GM21367 (cell line): ENCODE measurements at regions not wholly inside any gene's neighbourhood (a gene's known extent, or its start where the extent isn't known, plus 50 kb on each side); places are given as distances from the start of the nearest gene placed in this dataset.
"Not testable (repeated sequence)": the region's sequence is repeated elsewhere in the genome, so short reads cannot be mapped to it uniquely, and the experiment has no call there.

Source experiments
- ATAC-seq: cut with Tn5 transposase; IDR thresholded peaks from one replicate; pipeline ENCODE4 v1.9.1; 2021; ENCODE audit not compliant: unreplicated experiment

DNA sequence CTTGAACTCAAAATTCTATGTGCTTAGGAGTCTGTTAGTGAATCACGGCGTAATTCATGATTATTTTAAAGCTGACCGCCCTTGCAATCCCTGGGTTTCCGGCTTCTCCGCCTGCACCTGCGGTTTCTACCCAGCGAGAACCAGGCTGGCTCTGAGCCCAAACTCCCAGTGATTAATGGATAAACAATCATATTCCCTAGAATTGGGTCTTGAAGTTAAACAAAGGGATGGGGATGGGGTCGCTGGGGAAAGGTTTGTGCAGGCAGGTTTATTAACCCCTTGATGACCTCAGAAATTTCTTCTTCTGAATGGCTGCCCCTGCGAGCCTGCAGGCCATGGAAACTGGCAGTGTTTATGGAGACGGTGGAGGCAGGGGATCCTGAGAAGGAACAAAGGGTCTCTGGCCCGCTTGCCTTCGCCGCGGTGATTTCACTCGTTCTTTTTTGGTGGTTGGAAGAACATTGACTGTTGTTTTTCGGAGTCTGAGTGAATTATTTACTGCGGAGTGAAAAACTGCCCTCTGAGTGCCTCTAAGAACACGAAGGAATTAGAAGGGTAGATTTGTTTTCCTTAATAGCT, 1000.3 kb downstream of the BRD1 start:
- ATAC-seq = no peak

DNA sequence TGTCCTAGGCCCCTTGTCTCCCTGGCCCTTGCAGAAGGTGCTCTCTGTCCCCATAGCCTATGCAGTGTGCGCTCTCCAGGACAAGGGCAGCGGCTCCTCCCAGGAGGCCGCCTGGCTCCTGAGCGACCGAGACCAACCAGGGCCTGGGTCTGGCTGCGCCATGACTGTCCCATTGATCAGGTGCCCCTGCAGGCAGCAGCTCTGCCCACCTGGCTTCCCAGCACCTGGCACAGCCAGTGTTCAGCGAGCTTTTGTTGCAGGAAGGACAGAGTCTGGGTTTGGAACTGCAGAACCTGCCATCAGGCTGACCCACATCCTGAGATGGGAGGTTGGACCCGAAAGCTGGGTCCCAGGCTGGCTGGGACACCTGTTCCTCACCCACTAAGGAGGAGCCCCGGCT, 1001.1 kb downstream of the BRD1 start:
- ATAC-seq = no peak

DNA sequence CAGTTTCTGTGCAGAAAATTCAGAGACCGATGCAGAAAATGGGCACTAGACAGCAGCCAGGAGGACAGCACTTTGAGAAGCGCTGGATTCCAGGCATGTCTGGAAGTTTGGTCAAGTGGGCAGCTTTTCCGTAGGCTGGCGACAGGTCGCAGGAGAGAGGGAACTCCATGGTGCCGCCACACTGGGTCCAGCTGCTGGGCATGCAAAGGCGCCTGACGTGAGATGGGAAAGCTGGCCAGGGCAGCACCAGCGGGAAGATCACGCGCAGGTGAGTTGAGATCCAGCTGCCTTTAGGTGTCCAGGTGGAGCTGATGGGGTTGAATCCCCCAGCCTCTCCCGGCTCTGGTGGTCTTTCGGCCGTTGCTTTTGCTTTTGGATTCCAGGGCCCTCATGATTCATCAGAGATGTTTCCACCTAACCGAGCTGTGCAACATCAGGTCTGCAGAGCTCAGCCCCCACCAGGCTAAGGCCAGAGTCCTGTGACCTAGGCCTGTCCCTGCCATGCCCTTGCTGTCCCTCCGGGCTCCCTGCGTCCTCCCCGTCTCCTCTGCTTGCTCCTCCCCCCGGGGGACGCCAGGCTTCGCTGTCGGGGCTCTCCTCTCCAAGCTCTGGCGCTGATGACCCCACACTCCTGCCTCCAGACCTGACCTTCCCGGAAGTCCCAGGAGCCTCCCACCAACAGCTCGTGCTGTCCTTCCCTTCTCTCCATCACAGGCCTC, 1001.7 kb downstream of the BRD1 start:
- ATAC-seq = no peak

DNA sequence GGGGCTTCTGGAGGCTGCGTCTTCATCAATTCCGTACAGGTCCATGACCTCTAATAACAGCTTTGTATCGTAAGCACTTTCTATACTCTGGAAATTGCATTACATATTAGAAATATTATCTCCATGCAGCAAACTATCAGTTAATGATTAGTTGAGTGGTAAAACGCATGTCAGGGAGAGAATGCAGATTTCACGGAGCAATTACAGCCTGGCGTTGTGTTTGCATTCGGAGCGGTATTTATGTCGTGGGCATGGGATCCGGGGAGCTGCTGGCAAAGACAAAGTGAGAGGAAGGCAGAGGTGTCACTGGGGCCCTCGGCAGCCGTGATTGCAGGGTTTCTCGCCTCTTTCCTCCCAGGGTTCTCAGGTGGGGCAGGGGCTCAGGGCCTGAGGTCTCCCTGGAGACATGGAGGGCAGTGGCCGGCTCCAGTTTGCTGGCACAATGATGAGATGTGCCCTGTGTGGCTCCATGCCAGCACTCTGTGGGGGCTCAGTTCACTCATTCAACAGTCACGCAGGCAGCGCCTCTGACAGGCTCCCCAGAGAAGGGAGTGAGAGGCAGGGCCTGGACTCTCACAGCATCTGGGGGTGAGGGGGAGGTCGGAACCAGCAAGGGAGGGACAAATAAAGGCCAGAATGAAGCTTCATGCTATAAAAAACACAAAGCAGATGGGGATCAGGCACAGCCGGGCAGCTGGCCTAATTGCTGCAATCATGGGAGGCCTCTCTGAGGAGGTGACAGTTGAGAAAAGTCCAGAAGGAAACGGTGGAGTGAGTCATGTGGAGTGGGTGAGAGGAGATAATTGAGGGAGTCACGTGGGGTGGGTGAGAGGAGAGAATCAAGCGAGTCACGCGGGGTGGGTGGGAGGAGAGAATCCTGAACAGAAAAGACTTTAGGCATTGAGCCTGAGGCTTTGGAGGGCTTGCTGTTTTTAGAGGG, 1002.7 kb downstream of the BRD1 start:
- no peak for ATAC-seq

DNA sequence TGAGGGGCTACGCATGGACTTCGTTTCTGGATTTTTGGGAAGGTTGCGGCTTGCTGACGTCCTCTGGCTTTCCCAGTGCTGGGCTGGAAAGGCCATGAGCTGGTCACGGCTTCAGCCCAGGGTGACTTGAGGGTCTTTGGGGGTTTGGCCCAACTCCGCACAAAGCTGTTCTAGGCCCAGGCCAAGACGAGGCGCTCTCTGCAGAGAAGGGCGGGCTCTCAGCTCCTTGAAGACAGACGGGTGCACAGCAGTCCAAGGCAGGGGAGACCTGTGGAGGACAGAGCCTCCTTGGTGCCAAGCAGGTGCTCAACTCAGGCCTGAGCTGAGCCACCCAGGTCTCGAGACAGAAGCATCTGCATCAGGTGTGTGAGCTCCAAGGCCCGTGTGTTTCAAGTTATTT, 1003.7 kb downstream of the BRD1 start:
- ATAC-seq = no peak

DNA sequence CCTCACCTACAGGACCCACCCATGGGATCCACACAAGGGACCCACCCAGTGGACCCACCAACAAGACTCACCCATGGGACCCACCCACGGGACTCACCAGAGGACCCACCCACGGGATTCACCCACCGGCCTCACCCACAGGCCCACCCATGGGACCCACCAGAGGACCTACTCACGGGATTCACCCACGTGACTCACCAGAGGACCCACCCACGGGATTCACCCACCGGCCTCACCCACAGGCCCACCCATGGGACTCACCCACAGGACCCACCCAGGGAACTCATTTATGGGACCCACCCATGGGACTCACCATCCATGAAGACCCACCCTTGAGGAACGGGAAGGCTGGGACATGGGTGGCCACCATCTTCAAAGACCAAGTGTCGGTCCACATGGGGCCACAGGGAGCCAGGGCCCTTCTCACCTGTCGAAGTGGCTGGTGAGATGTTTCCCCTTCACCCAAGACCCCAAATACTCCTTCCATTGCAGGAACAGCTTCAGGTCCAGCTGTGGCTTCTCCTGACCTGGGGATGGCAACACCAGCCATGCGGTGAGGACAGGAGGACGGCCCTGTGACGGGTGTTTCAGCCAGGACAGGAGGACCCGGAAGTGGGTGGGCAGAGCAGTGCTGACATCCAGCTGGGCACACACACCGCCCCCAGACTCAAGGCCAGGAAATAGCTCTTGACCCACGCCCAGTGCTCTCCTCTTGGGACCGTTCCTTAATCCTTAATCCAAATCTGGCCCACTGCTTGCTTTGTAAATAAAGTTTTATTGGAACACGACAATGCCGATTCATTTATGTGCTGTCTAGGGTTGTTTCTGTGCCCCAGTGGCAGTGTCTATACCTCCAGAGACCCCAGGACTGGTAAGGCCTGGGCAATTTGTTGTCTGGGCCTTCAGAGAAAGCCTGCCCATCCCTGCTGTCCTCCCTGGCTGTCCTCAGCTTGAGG, 1005.1 kb downstream of the BRD1 start:
- no peak for ATAC-seq

DNA sequence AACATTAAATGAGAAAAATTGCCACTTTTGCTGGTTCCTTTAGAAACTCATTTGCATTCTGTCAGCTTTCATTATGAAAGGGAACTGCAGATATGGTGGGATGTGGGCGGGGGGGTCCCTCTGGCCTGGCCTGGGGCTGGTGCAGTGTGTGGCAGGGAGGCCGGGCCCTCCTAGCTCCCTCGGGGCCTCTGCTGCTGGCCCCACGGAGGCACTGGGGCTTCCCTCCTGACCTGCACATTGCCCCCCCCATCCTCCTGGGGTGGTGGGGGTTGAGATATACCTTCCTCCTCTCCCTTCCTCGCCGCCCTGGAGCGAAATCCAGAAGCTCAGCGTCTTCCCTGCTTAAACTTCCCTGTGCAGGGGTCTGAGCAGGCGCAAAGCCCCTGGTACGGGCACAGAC, 1005.9 kb downstream of the BRD1 start:
- no peak for ATAC-seq

DNA sequence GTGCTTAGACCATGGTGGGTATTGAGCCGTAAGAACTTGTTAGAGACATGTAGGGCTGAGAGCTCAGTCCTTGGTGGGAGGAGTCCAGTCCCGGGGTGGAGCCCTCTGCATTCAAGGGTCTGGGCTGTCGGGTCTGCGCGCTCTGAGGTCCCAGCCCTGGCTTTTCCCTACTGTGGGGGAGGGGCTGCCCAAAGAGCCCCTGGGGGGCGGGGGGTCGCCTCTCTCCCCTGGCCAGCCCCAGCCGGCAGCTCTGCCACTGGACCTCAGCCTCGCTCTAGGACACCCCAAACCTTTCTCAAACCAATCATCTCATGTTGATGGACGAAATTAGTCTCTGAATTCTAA, 1006.4 kb downstream of the BRD1 start:
- ATAC-seq = no peak

DNA sequence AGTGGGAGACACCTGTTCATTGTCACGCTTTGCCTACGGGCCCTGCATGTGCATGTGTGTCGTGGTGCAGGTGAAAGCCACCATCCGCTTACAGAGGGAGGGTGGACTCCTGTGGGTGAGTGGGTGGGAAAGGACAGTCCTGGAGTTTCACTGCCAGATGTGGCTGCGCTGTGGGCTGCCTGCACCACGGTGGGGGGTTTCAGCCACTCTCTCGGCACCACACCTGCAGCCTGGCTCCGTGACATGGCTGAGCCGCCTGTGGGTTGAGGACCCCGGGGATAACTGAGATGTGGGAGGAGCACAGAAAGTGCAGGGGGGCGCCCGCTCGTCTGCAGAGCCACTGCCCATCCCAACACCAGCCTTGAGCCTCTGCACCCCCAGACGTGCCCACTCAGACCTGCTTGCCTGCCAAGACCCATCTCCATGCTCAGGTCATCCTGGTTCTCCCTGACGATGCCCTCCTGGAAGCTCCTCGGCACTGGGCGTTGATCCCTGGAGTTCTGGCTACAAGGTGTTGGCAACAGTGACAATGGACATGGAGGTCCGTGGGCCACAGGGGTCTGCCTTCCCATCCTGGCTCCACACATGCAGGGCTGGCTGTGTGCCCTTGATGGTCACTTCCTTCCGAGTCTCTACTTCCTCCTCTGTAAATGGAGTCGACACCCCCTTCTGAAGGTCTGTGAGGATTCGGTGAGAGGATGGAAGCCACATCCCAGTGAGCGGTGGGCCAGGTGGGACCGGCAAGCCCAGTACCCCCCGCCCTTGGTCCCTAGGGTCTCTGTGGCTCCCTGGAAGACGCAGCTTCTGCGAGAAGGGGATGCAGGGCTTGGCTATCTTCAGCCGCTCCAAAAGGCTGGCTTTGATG, 1007.0 kb downstream of the BRD1 start:
- no peak for ATAC-seq

DNA sequence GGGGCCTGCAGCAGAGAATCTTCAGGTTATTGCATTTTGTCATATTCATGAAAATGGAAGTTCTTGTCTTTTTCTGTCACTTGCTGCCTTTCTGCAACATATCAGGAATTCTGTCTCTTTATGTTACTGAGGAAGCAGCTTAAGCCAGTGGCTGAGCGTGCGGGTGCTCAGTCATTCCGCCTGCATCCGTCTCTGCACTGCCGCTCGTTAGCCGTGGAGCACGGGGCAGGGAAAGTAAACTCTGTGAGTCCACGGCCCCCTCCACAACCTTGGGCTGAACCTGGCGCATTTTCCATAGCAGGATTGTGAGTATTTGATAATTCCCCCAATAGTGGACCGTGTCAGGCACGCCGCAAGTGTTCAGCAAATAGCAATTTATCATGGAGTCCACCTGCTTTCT, 1007.7 kb downstream of the BRD1 start:
- ATAC-seq = no peak

DNA sequence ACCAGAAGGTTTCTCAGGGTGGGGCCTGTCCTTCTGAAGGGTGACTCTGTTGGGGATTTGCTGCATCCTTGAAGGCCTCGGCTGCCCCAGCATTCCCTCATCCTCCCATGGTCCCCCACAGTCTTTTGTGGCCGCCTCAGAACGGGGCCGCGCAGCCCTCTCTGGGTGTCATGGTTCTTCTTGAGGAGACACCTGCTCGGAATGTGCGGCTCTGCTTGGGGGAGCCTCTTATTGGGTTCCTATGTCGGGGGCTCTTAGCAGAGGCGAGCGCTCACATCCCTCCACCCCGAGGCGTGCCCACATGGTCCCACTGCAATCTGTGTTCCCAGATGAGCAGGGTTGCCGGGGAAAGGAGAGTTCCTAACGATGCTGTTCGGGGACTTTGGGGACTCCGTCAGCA, 1008.4 kb downstream of the BRD1 start:
- no peak for ATAC-seq

DNA sequence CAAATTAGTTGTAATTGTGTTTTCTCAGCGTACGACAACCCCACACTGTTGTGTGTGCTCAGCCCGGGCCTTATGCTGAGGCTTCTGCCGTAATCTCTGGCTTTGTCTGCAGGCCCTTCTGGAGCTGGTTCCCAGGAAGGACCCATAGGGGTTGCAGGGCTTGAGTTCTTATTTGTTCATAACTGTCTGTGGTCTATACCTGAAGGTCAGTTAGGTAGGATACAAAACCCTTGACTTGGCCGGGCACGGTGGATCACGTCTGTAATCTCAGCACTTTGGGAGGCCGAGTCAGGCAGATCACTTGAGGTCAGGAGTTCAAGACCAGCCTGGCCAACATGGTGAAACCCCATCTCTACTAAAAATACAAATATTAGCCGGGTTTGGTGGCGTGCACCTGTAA, 1010.2 kb downstream of the BRD1 start:
- ATAC-seq = not testable (repeated sequence)

DNA sequence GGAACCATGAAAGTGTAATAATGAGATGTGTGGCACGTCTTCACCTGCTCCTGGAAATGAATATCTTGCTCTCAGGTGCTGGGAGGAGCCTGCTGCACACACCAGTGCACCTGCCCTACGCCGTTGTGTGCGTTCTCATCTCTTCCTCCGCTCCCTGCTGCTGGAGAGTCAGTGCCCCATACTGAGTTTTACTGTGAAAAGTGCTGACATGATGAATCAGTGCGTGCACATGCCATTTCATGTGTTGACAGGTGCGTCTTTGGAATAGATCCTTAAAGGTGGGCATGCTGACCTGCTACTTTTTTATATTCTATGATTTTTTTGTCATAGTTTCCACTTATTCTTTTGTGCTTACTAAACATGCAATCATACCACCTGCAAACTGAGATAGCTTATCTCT, 1015.8 kb downstream of the BRD1 start:
- no peak for ATAC-seq

DNA sequence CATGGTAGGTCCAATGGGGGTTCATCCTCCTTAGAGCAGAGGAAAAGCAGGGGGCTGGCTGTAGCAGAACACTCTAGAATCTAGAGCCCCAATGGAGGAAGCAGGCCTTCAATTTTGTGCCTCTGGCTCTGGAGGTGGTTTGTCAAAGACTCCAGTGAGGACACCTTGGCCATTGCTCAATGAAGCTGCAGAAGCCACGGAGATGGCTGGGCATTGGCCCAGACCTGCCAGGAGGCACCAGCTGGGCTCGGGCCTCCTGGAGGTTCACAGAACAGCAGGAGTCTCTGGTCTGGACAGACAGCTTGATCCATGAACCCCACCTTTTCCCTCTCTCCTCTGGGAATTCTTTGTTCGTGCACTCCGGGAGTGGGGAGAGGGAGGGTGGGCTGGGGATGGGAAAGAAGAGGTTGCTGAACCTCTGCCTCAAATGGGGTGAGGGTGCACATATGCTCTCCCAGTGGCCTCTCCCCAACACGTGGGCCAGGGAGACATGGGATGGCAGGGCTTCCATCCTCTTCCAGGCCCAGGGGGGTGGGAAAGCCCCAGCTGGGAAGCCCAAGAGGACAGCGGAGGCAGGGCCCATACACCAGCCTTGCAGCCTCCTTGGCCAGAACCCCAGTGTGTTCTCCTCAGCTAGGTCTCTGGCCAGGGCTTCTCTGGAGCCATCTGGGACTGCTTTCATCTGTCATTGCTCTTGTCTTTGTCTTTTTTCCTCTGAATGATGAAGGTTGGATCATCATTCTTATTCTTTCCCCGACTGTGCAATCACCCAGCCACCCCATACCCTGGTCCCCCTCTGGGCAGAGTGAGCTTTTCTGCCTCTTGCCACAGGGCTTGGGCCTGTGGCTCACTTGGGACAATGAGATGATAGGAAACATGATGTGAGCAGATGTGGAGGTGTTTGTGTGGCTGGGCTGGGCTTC, 1019.4 kb downstream of the BRD1 start:
- ATAC-seq = no peak

DNA sequence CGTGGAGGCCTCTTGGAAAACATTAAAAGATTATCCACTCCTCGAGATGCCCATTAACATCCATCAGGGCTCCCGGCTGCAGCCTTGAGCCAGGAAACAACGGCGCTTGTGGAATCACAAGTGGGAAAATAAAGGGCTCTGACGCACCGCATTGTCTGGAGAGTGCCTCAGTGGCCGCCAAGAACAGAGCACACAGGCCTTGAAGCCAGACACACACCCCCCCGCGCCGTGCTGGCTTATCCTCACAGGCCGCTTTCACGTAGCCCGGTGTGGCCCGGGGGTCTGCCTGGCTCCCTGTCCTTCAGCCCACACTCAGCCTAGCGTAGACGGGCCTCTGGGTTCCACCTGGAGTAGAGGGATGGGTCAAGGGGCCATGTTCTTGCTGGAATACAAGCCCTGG, 1020.5 kb downstream of the BRD1 start:
- ATAC-seq = no peak

DNA sequence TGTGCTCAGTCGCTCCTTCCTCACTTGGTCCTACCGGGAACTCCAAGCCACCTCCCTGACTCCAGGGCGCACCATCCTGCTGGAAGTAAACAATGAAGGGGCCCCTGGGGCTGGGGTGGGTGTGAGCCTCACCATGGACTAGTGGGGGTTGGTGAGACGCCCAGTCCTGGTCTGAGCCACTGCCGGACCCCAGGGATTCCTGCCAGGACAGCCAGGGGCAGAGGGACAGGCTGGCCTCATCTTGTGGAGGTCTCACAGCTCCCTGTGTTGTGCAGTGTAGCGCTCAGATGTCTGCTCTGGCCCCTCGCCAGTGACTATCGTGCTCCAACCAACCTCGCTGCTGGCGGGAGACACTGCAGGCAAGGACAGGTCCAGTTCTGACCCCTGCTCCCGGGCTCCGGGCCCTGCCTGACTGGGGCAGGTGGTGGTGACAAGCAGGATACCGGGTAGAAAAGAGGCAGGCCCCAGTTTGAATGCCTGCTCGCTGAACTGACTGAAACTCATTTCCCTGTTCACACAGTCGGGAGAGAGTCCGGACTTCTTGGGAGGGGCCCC, 1021.4 kb downstream of the BRD1 start:
- no peak for ATAC-seq

DNA sequence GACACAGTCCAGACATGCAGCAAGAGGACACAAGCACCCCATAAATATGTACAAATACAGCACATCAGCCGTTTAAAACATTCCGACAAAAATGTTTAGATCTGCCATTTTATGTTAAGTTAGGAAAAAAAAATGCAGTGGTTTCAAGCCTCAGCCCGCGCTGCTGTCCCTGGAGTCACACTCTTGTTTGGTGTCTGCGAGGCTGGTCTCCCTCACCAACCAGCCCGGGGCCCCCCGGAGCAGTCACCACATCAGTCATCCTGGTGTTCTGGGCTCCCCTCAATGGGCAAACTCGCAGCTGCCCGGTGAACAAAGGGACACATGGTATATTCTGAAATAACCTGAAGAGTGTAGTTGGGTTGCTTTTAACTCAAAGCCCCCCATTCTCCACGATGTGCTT, 1022.2 kb downstream of the BRD1 start:
- no peak for ATAC-seq

DNA sequence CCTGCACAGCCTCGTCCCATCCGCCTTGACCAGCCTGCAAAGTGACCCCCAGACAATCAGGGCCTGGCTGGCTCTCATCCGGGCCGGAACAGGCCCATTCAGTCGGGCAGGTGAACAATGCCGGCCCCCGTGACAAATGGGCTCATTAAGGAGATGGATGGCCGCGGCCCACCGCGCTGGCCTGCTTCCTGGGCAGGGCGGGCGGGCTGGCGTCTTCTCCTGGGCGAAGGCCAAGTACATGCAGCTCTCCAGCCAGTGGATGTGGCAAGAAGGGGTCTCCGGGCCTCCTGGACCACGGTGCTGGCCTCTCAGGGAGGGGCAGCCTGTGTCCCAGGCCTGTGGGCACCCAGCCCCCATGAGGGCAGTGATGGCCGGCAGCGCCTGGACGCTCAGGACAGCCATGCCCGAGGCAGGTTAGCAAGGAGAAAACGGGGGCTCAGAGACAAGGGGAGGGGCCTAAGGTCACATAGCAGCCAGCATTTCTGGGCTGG, 1022.8 kb downstream of the BRD1 start:
- no peak for ATAC-seq
